Panc1 (cell line): ENCODE measurements at regions not wholly inside any gene's neighbourhood (a gene's known extent, or its start where the extent isn't known, plus 50 kb on each side); places are given as distances from the start of the nearest gene placed in this dataset.

Experiments
- CTCF ChIP-seq: fragments of 450-650 bp; IDR thresholded peaks from 2 replicates; pipeline ENCODE4 v1.5.1; 2017; ENCODE audit warnings: mild to moderate bottlenecking
- POLR2AphosphoS5 ChIP-seq: IDR thresholded peaks from 2 replicates; pipeline ENCODE4 v1.6.1; 2012; ENCODE audit warnings: mild to moderate bottlenecking, low read depth, low read length, moderate library complexity
- REST ChIP-seq, 2 experiments: IDR thresholded peaks; 2 replicates each; pipeline ENCODE4 v1.6.1; 2011 to 2012; ENCODE audit warnings: low read depth in 2 of 2, control low read depth in 1 of 2, low read length in 1 of 2, mild to moderate bottlenecking in 1 of 2, moderate library complexity in 1 of 2; ENCODE audit not compliant: insufficient read depth in 1 of 2
- TCF7L2 ChIP-seq: IDR thresholded peaks from 2 replicates; pipeline ENCODE4 v1.6.1; 2011; ENCODE audit warnings: mild to moderate bottlenecking, low read depth, low read length, inconsistent platforms

GRCh38 chr1:221881805-221882581 lies 140.1 kb upstream of the DUSP10 start:
- no peak for TF ChIP-seq CTCF
- no peak for TF ChIP-seq REST (IDR thresholded peaks at IDR 0.05; ENCODE audit: insufficient read depth in 1 of 2, low read depth in 2 of 2, low read length in 1 of 2)
- TF ChIP-seq POLR2AphosphoS5 = no peak
- TF ChIP-seq TCF7L2 = no peak
